ENCODE measurements at regions not wholly inside any gene's neighbourhood (a gene's known extent, or its start where the extent isn't known, plus 50 kb on each side); places are given as distances from the start of the nearest gene placed in this dataset.

- 79% methylated on average over 2 of the region's 9 CpGs for WGBS (ENCODE audit: insufficient coverage)
- Histone ChIP-seq H3K36me3 (ENCODE audit: control insufficient read depth in 2 of 2, extremely low read depth in 1 of 2, insufficient read depth in 1 of 2, low read length in 1 of 2) (no peaks in the 10 kb centered on the region), H3K27me3 (replicated peaks in 1 of 2; ENCODE audit: control insufficient read depth in 2 of 2, extremely low read depth in 1 of 2, insufficient read depth in 2 of 2, low read length in 1 of 2) (peaks cover 2 to 37% of the 10 kb centered on the region in 2 experiments), H3K4me1 (ENCODE audit: control insufficient read depth in 1 of 2, extremely low read depth in 1 of 2, insufficient read depth in 2 of 2, low read length in 2 of 2) (no peaks in the 10 kb centered on the region), H3K4me3 (ENCODE audit: control insufficient read depth in 1 of 2, extremely low read depth in 1 of 2, low read length in 1 of 2) (no peak overlapping the region), H3K9me3 (no peaks in the 10 kb centered on the region), H3K27ac (ENCODE audit: low read length) (no peak overlapping the region)
- Mint-ChIP-seq H3K4me1 (no peaks in the 10 kb centered on the region), H3K27ac (no peak overlapping the region), H3K4me3 (no peak overlapping the region), H3K9me3 (no peaks in the 10 kb centered on the region), H3K36me3 (no peaks in the 10 kb centered on the region), H3K27me3 (peaks cover 0 to 20% of the 10 kb centered on the region in 2 donors)
- ATAC-seq (replicated peaks in 1 of 4) (no peak), DNase-seq (no peak)
- ChIA-PET POLR2A (no interaction called here), CTCF (interaction anchor here in 1 of 2 donors (0.7 kb wide), 1 partner anchor 894 kb away, joined by 7 read pairs; no protein-coding TSS in a partner anchor)
These were observed 256.2 kb upstream of the ZNF32 start for GRCh38 chr10:43904844-43905243.

- DNase-seq: no peak
- H3K4me1 ChIP-seq (ENCODE audit: control insufficient read depth in 1 of 2, extremely low read depth in 1 of 2, insufficient read depth in 2 of 2, low read length in 2 of 2): no peaks in the 10 kb centered on the region
- H3K9me3 ChIP-seq: no peaks in the 10 kb centered on the region
- no peak overlapping the region for H3K27ac ChIP-seq (ENCODE audit: low read length)
- ChIA-PET CTCF (no interaction called here), POLR2A (no interaction called here)
- H3K4me3 ChIP-seq (ENCODE audit: control insufficient read depth in 1 of 2, extremely low read depth in 1 of 2, low read length in 1 of 2): no peak overlapping the region
- Mint-ChIP-seq H3K4me3 (no peak overlapping the region), H3K36me3 (no peaks in the 10 kb centered on the region), H3K4me1 (no peaks in the 10 kb centered on the region), H3K9me3 (no peaks in the 10 kb centered on the region), H3K27me3 (peaks cover 0 to 20% of the 10 kb centered on the region in 2 donors), H3K27ac (no peak overlapping the region)
- no peak for ATAC-seq (replicated peaks in 1 of 4)
- peaks cover 2 to 37% of the 10 kb centered on the region in 2 experiments for H3K27me3 ChIP-seq (replicated peaks in 1 of 2; ENCODE audit: control insufficient read depth in 2 of 2, extremely low read depth in 1 of 2, insufficient read depth in 2 of 2, low read length in 1 of 2)
- no peaks in the 10 kb centered on the region for H3K36me3 ChIP-seq (ENCODE audit: control insufficient read depth in 2 of 2, extremely low read depth in 1 of 2, insufficient read depth in 1 of 2, low read length in 1 of 2)
- WGBS (ENCODE audit: insufficient coverage): 81% methylated on average over 3 of the region's 7 CpGs
These were observed 255.6 kb upstream of the ZNF32 start for GRCh38 chr10:43904301-43904700.

- CTCF ChIA-PET: no interaction called here
- POLR2A ChIA-PET: no interaction called here
- Mint-ChIP-seq H3K4me1 (no peaks in the 10 kb centered on the region), H3K36me3 (no peaks in the 10 kb centered on the region), H3K4me3 (no peak overlapping the region), H3K27me3 (peaks cover 0 to 20% of the 10 kb centered on the region in 2 donors), H3K9me3 (no peaks in the 10 kb centered on the region), H3K27ac (no peak overlapping the region)
- H3K9me3 ChIP-seq: no peaks in the 10 kb centered on the region
- no peak for ATAC-seq (replicated peaks in 1 of 4)
- H3K4me3 ChIP-seq (ENCODE audit: control insufficient read depth in 1 of 2, extremely low read depth in 1 of 2, low read length in 1 of 2): no peak overlapping the region
- H3K27me3 ChIP-seq (replicated peaks in 1 of 2; ENCODE audit: control insufficient read depth in 2 of 2, extremely low read depth in 1 of 2, insufficient read depth in 2 of 2, low read length in 1 of 2): peaks cover 2 to 41% of the 10 kb centered on the region in 2 experiments
- no peaks in the 10 kb centered on the region for H3K36me3 ChIP-seq (ENCODE audit: control insufficient read depth in 2 of 2, extremely low read depth in 1 of 2, insufficient read depth in 1 of 2, low read length in 1 of 2)
- no peak for DNase-seq
- H3K4me1 ChIP-seq (ENCODE audit: control insufficient read depth in 1 of 2, extremely low read depth in 1 of 2, insufficient read depth in 2 of 2, low read length in 2 of 2): no peaks in the 10 kb centered on the region
- H3K27ac ChIP-seq (ENCODE audit: low read length): no peak overlapping the region
- 85% methylated on average over 7 of the region's 7 CpGs for whole genome bisulfite sequencing (ENCODE audit: insufficient coverage)
These were observed 254.8 kb upstream of the ZNF32 start for GRCh38 chr10:43903451-43903850.

GRCh38 chr10:43902842-43903241 is 254.2 kb upstream of the ZNF32 start:
- Histone ChIP-seq H3K4me1 (ENCODE audit: control insufficient read depth in 1 of 2, extremely low read depth in 1 of 2, insufficient read depth in 2 of 2, low read length in 2 of 2) (no peaks in the 10 kb centered on the region), H3K36me3 (ENCODE audit: control insufficient read depth in 2 of 2, extremely low read depth in 1 of 2, insufficient read depth in 1 of 2, low read length in 1 of 2) (no peaks in the 10 kb centered on the region), H3K4me3 (ENCODE audit: control insufficient read depth in 1 of 2, extremely low read depth in 1 of 2, low read length in 1 of 2) (no peak overlapping the region), H3K9me3 (no peaks in the 10 kb centered on the region), H3K27me3 (replicated peaks in 1 of 2; ENCODE audit: control insufficient read depth in 2 of 2, extremely low read depth in 1 of 2, insufficient read depth in 2 of 2, low read length in 1 of 2) (peaks cover 2 to 41% of the 10 kb centered on the region in 2 experiments), H3K27ac (ENCODE audit: low read length) (no peak overlapping the region)
- Mint-ChIP-seq H3K36me3 (no peaks in the 10 kb centered on the region), H3K27me3 (peaks cover 0 to 20% of the 10 kb centered on the region in 2 donors), H3K4me1 (no peaks in the 10 kb centered on the region), H3K27ac (no peak overlapping the region), H3K9me3 (no peaks in the 10 kb centered on the region), H3K4me3 (no peak overlapping the region)
- 95% methylated on average over 2 of the region's 4 CpGs for WGBS (ENCODE audit: insufficient coverage)
- CTCF ChIA-PET: no interaction called here
- ATAC-seq (replicated peaks in 1 of 4) (no peak), DNase-seq (no peak)
- POLR2A ChIA-PET: no interaction called here

- DNase-seq (no peak), ATAC-seq (replicated peaks in 1 of 4) (no peak)
- CTCF ChIA-PET: no interaction called here
- Histone ChIP-seq H3K4me3 (ENCODE audit: control insufficient read depth in 1 of 2, extremely low read depth in 1 of 2, low read length in 1 of 2) (no peak overlapping the region), H3K4me1 (ENCODE audit: control insufficient read depth in 1 of 2, extremely low read depth in 1 of 2, insufficient read depth in 2 of 2, low read length in 2 of 2) (no peaks in the 10 kb centered on the region), H3K27me3 (replicated peaks in 1 of 2; ENCODE audit: control insufficient read depth in 2 of 2, extremely low read depth in 1 of 2, insufficient read depth in 2 of 2, low read length in 1 of 2) (peaks cover 2 to 41% of the 10 kb centered on the region in 2 experiments), H3K9me3 (no peaks in the 10 kb centered on the region), H3K36me3 (ENCODE audit: control insufficient read depth in 2 of 2, extremely low read depth in 1 of 2, insufficient read depth in 1 of 2, low read length in 1 of 2) (no peaks in the 10 kb centered on the region), H3K27ac (ENCODE audit: low read length) (no peak overlapping the region)
- Mint-ChIP-seq H3K27ac (no peak overlapping the region), H3K36me3 (no peaks in the 10 kb centered on the region), H3K9me3 (no peaks in the 10 kb centered on the region), H3K4me1 (no peaks in the 10 kb centered on the region), H3K4me3 (no peak overlapping the region), H3K27me3 (peaks cover 0 to 20% of the 10 kb centered on the region in 2 donors)
- 84% methylated on average over 5 of the region's 9 CpGs for WGBS (ENCODE audit: insufficient coverage)
- POLR2A ChIA-PET: no interaction called here
These were observed 253.2 kb upstream of the ZNF32 start for GRCh38 chr10:43901744-43902504.

GRCh38 chr10:43901302-43901701 is 252.6 kb upstream of the ZNF32 start:
- no CpG with 5 or more reads among the region's 3 CpGs for WGBS (ENCODE audit: insufficient coverage)
- H3K4me3 Mint-ChIP-seq: no peak overlapping the region
- H3K27me3 ChIP-seq (replicated peaks in 1 of 2; ENCODE audit: control insufficient read depth in 2 of 2, extremely low read depth in 1 of 2, insufficient read depth in 2 of 2, low read length in 1 of 2): peaks cover 1 to 37% of the 10 kb centered on the region in 2 experiments
- H3K27ac ChIP-seq (ENCODE audit: low read length): no peak overlapping the region
- H3K36me3 Mint-ChIP-seq: no peaks in the 10 kb centered on the region
- H3K27ac Mint-ChIP-seq: no peak overlapping the region
- no peaks in the 10 kb centered on the region for H3K9me3 Mint-ChIP-seq
- DNase-seq (no peak), ATAC-seq (replicated peaks in 1 of 4) (no peak)
- H3K4me3 ChIP-seq (ENCODE audit: control insufficient read depth in 1 of 2, extremely low read depth in 1 of 2, low read length in 1 of 2): no peak overlapping the region
- no peaks in the 10 kb centered on the region for H3K4me1 ChIP-seq (ENCODE audit: control insufficient read depth in 1 of 2, extremely low read depth in 1 of 2, insufficient read depth in 2 of 2, low read length in 2 of 2)
- H3K27me3 Mint-ChIP-seq: peaks cover 0 to 19% of the 10 kb centered on the region in 2 donors
- CTCF ChIA-PET: no interaction called here
- H3K9me3 ChIP-seq: no peaks in the 10 kb centered on the region
- no peaks in the 10 kb centered on the region for H3K4me1 Mint-ChIP-seq
- POLR2A ChIA-PET: no interaction called here
- H3K36me3 ChIP-seq (ENCODE audit: control insufficient read depth in 2 of 2, extremely low read depth in 1 of 2, insufficient read depth in 1 of 2, low read length in 1 of 2): no peaks in the 10 kb centered on the region
